CD14-positive monocyte (primary cell): ENCODE measurements at regions not wholly inside any gene's neighbourhood (a gene's known extent, or its start where the extent isn't known, plus 50 kb on each side); places are given as distances from the start of the nearest gene placed in this dataset.

Experiments
- DNase-seq, 3 donors: peaks; one replicate each; pipeline ENCODE4 v3.0.0-alpha.2; 2011 to 2022
- H2AFZ ChIP-seq: 2 replicates; pipeline ENCODE4 v1.6.0; 2012; ENCODE audit warnings: mild to moderate bottlenecking, low read depth, low read length, inconsistent platforms; ENCODE audit not compliant: insufficient read depth, poor library complexity, severe bottlenecking
- H3K27ac ChIP-seq, 2 donors: 1 replicate in 1 of 2; 2 replicates in 1 of 2; pipeline ENCODE4 v1.5.1; 2012 to 2013; ENCODE audit warnings: low read length in 2 of 2, control low read depth in 1 of 2, inconsistent platforms in 1 of 2, low read depth in 1 of 2, mild to moderate bottlenecking in 1 of 2
- H3K27me3 ChIP-seq, 2 donors: one replicate each; pipeline versions ENCODE4 v1.6.0 to v1.6.1; 2011 to 2013; ENCODE audit warnings: low read length in 2 of 2; ENCODE audit not compliant: control insufficient read depth in 2 of 2, insufficient read depth in 2 of 2
- H3K36me3 ChIP-seq, 2 donors: replicated peaks in 1 of 2; 1 replicate in 1 of 2; 2 replicates in 1 of 2; pipeline versions ENCODE4 v1.5.1 to v1.6.1; 2012 to 2013; ENCODE audit warnings: low read length in 2 of 2, control low read depth in 1 of 2, inconsistent platforms in 1 of 2, mild to moderate bottlenecking in 1 of 2; ENCODE audit not compliant: insufficient read depth in 2 of 2, control insufficient read depth in 1 of 2
- H3K4me1 ChIP-seq, 2 donors: 1 replicate in 1 of 2; 2 replicates in 1 of 2; pipeline versions ENCODE4 v1.5.1 to v1.6.1; 2012 to 2013; ENCODE audit warnings: low read length in 2 of 2, control low read depth in 1 of 2, inconsistent platforms in 1 of 2, mild to moderate bottlenecking in 1 of 2, moderate library complexity in 1 of 2; ENCODE audit not compliant: insufficient read depth in 2 of 2, control insufficient read depth in 1 of 2
- H3K4me2 ChIP-seq: replicated peaks from 2 replicates; pipeline ENCODE3; 2012; ENCODE audit warnings: low read length, moderate library complexity, mild to moderate bottlenecking; ENCODE audit not compliant: poor library complexity, severe bottlenecking; ENCODE audit errors: extremely low read depth
- H3K4me3 ChIP-seq, 3 experiments: fragments of 200-600 bp in 1 of 3; sonication (generic) in 1 of 3; replicated peaks in 1 of 3; 1 replicate in 2 of 3; 2 replicates in 1 of 3; pipeline ENCODE4 v1.5.1; 2011 to 2013; ENCODE audit warnings: low read length in 3 of 3, mild to moderate bottlenecking in 3 of 3, control low read depth in 2 of 3, low read depth in 2 of 3, inconsistent platforms in 1 of 3, moderate library complexity in 1 of 3
- H3K79me2 ChIP-seq: 2 replicates; pipeline ENCODE4 v1.6.0; 2012; ENCODE audit warnings: mild to moderate bottlenecking, control low read depth, inconsistent platforms, low read length, moderate library complexity; ENCODE audit not compliant: insufficient read depth
- H3K9ac ChIP-seq: 2 replicates; pipeline ENCODE4 v1.6.0; 2017; ENCODE audit warnings: low read length, mild to moderate bottlenecking; ENCODE audit not compliant: insufficient read depth, poor library complexity, severe bottlenecking
- H3K9me3 ChIP-seq, 2 donors: replicated peaks in 1 of 2; 1 replicate in 1 of 2; 2 replicates in 1 of 2; pipeline versions ENCODE4 v1.5.1 to v1.6.1; 2012 to 2013; ENCODE audit warnings: low read length in 2 of 2, control low read depth in 1 of 2; ENCODE audit not compliant: control insufficient read depth in 1 of 2, insufficient read depth in 1 of 2
- H4K20me1 ChIP-seq: 2 replicates; pipeline ENCODE4 v1.6.0; 2012; ENCODE audit warnings: mild to moderate bottlenecking, low read length, control low read depth, moderate library complexity; ENCODE audit not compliant: insufficient read depth
- H3K27ac Mint-ChIP-seq, 7 donors: one replicate each; pipeline ENCODE4 v1.8.0; 2020; ENCODE audit warnings: mild to moderate bottlenecking in 7 of 7, mixed read lengths in 7 of 7, moderate library complexity in 6 of 7, inconsistent platforms in 2 of 7
- H3K27me3 Mint-ChIP-seq, 3 donors: one replicate each; pipeline ENCODE4 v1.8.0; 2021 to 2022; ENCODE audit warnings: low read depth in 3 of 3, mild to moderate bottlenecking in 3 of 3, mixed read lengths in 3 of 3, moderate library complexity in 3 of 3, inconsistent platforms in 1 of 3
- H3K36me3 Mint-ChIP-seq, 2 donors: one replicate each; pipeline ENCODE4 v1.8.0; 2020; ENCODE audit warnings: mixed read lengths in 2 of 2, inconsistent platforms in 1 of 2, mild to moderate bottlenecking in 1 of 2
- H3K4me1 Mint-ChIP-seq: one replicate; pipeline ENCODE4 v1.8.0; 2020; ENCODE audit warnings: mild to moderate bottlenecking, mixed read lengths
- H3K4me3 Mint-ChIP-seq, 2 donors: one replicate each; pipeline ENCODE4 v1.8.0; 2020; ENCODE audit warnings: mild to moderate bottlenecking in 2 of 2, mixed read lengths in 2 of 2, moderate library complexity in 1 of 2
- H3K9me3 Mint-ChIP-seq, 7 donors: one replicate each; pipeline ENCODE4 v1.8.0; 2020 to 2022; ENCODE audit warnings: mixed read lengths in 7 of 7, mild to moderate bottlenecking in 6 of 7, moderate library complexity in 6 of 7, inconsistent platforms in 2 of 7
- whole genome bisulfite sequencing: methylation state at CpG from one replicate; pipeline ENCODE4 v1.1.5; 2013; ENCODE audit warnings: missing lambda C conversion rate; ENCODE audit not compliant: insufficient coverage; 5-methylcytosine and 5-hydroxymethylcytosine counted together
- intact Hi-C, 2 donors: fragments of 100-400 bp; cut with micrococcal nuclease; formaldehyde crosslinking; loops; one replicate each; pipeline versions ENCODE4 v1.15.0 to v1.15.1; 2023
- TF ChIP-seq, protein P1 (sequence below): fragments of 200-600 bp; IDR thresholded peaks from one replicate; pipeline ENCODE4 v1.8.0; 2022; ENCODE audit warnings: antibody characterized with exemption, mild to moderate bottlenecking

- Mint-ChIP-seq H3K36me3 (no peaks in the 10 kb centered on the region), H3K9me3 (peaks cover 0 to 1% (median 0%) of the 10 kb centered on the region in 7 donors), H3K27ac (no peak overlapping the region), H3K27me3 (no peaks in the 10 kb centered on the region), H3K4me3 (no peak overlapping the region), H3K4me1 (no peaks in the 10 kb centered on the region)
- Histone ChIP-seq H3K27ac (no peak overlapping the region), H3K36me3 (no peaks in the 10 kb centered on the region), H3K4me3 (no peak overlapping the region), H4K20me1 (no peaks in the 10 kb centered on the region), H3K9ac (no peak overlapping the region), H3K9me3 (peaks cover 0 to 3% of the 10 kb centered on the region in 2 donors), H3K4me2 (no peak overlapping the region), H3K79me2 (no peaks in the 10 kb centered on the region), H2AFZ (no peak overlapping the region), H3K4me1 (no peaks in the 10 kb centered on the region), H3K27me3 (no peaks in the 10 kb centered on the region)
- no CpG with 5 or more reads among the region's 1 CpG for WGBS
- TF ChIP-seq, protein P1, sequence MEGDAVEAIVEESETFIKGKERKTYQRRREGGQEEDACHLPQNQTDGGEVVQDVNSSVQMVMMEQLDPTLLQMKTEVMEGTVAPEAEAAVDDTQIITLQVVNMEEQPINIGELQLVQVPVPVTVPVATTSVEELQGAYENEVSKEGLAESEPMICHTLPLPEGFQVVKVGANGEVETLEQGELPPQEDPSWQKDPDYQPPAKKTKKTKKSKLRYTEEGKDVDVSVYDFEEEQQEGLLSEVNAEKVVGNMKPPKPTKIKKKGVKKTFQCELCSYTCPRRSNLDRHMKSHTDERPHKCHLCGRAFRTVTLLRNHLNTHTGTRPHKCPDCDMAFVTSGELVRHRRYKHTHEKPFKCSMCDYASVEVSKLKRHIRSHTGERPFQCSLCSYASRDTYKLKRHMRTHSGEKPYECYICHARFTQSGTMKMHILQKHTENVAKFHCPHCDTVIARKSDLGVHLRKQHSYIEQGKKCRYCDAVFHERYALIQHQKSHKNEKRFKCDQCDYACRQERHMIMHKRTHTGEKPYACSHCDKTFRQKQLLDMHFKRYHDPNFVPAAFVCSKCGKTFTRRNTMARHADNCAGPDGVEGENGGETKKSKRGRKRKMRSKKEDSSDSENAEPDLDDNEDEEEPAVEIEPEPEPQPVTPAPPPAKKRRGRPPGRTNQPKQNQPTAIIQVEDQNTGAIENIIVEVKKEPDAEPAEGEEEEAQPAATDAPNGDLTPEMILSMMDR, result no peak
- DNase-seq, result no peak
- intact Hi-C loops, result no loop called here
Measured at GRCh38 chr10:31120392-31120791, 88.7 kb upstream of the ZNF438 start.

DNA sequence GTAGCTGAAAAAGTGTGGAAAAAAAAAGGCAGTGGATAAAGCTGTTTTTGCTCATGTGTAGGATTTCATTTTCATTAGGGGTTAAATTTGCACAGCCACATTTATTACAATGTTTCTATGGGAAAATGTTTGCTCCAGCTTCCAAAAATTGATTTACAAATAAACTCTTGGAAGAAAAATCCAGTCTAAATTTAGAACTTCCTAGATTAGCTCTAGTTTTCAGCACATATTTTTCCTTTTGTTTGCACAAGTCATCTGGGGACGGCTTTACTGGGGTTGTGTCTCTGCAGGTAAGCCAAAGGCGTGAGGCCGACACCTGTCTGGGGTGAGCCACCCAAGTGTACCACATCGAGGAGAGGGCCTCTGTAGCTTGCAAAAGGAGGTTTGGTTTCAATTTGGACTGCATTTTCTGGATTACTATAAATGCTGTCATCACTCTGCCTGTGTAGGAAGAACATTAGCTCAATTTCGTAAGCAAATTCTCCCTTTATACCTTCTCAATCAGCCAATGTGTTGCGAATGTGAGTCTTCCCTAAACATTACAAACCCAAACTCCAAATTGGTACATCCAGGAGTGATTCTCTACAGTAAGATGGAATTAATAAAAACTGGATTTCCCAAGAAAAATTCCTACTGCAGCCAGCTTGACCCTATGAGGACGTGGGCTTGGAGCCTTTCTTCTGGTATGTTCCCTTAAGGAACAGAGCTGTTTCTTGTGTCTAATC, 89.5 kb upstream of the ZNF438 start:
- no peak overlapping the region for H3K27ac Mint-ChIP-seq
- WGBS, result 92% methylated on average over 5 of the region's 7 CpGs
- H3K27me3 ChIP-seq, result no peaks in the 10 kb centered on the region

More for the DNA sequence above, 89.5 kb upstream of the ZNF438 start:
- H3K4me3 ChIP-seq, result no peak overlapping the region
- H3K79me2 ChIP-seq, result no peaks in the 10 kb centered on the region
- H3K27ac ChIP-seq, result no peak overlapping the region
- H3K9me3 ChIP-seq, result peaks cover 0 to 2% of the 10 kb centered on the region in 2 donors
- H3K36me3 ChIP-seq, result no peaks in the 10 kb centered on the region
- no peaks in the 10 kb centered on the region for H4K20me1 ChIP-seq
- Mint-ChIP-seq H3K4me3 (no peak overlapping the region), H3K4me1 (no peaks in the 10 kb centered on the region), H3K36me3 (no peaks in the 10 kb centered on the region), H3K27me3 (peaks cover 0 to 1% (median 0%) of the 10 kb centered on the region in 3 donors), H3K9me3 (no peaks in the 10 kb centered on the region)
- no peak overlapping the region for H3K4me2 ChIP-seq
- intact Hi-C loops, result no loop called here
- no peaks in the 10 kb centered on the region for H3K4me1 ChIP-seq
- no peak overlapping the region for H3K9ac ChIP-seq
- TF ChIP-seq, protein P1, result no peak
- no peak overlapping the region for H2AFZ ChIP-seq
- no peak for DNase-seq
